ENCODE measurements at regions not wholly inside any gene's neighbourhood (a gene's known extent, or its start where the extent isn't known, plus 50 kb on each side); places are given as distances from the start of the nearest gene placed in this dataset.

GRCh38 chr12:79998554-79998953, 63.7 kb upstream of the PPP1R12A start:
- Histone ChIP-seq H3K4me3 (no peak overlapping the region), H4K20me1 (ENCODE audit: control insufficient read depth, insufficient read depth) (no peaks in the 10 kb centered on the region), H3K4me2 (ENCODE audit: control insufficient read depth, insufficient read depth) (no peak overlapping the region), H3K27ac (ENCODE audit: control insufficient read depth, insufficient read depth) (no peak overlapping the region), H3K4me1 (ENCODE audit: control insufficient read depth, insufficient read depth, low read length) (no peaks in the 10 kb centered on the region), H3K9ac (ENCODE audit: control insufficient read depth, insufficient read depth, low read length) (no peak overlapping the region), H3K79me2 (ENCODE audit: control insufficient read depth, insufficient read depth, low read length) (no peaks in the 10 kb centered on the region), H3K9me3 (replicated peaks; ENCODE audit: control insufficient read depth, insufficient read depth, low read length) (no peaks in the 10 kb centered on the region), H2AFZ (ENCODE audit: control insufficient read depth, low read depth, low read length) (no peak overlapping the region), H3K36me3 (ENCODE audit: control insufficient read depth in 2 of 2, insufficient read depth in 2 of 2, low read length in 1 of 2) (no peaks in the 10 kb centered on the region), H3K27me3 (replicated peaks in 1 of 2; ENCODE audit: control insufficient read depth in 2 of 2, insufficient read depth in 2 of 2, low read length in 1 of 2) (no peaks in the 10 kb centered on the region)
- SMC1A ChIA-PET (ENCODE audit: uncharacterized antibody, unreplicated experiment), result interaction anchor here (1.0 kb wide), 1 partner anchor 267 kb away, joined by 3 read pairs; no protein-coding TSS in a partner anchor
- CTCF ChIA-PET, result interaction anchor here (1.6 kb wide), 1 partner anchor 9 kb away, joined by 4 read pairs; no protein-coding TSS in a partner anchor
- no peak for FAIRE-seq
- DNase-seq (ENCODE audit: low read depth, low spot score), result no peak
- TF ChIP-seq BCLAF1 (IDR thresholded peaks at IDR 0.05) (no peak), SREBF1 (IDR thresholded peaks at IDR 0.05; ENCODE audit: low read length) (no peak), MYC (IDR thresholded peaks at IDR 0.05; ENCODE audit: insufficient read depth, insufficient read length, insufficient replicate concordance, low read length, severe bottlenecking) (no peak), TCF7 (IDR thresholded peaks at IDR 0.05; ENCODE audit: borderline replicate concordance) (no peak), RELA (IDR thresholded peaks at IDR 0.05; ENCODE audit: borderline replicate concordance, partially characterized antibody) (no peak), ZBTB40 (IDR thresholded peaks at IDR 0.05; ENCODE audit: borderline replicate concordance) (no peak), BHLHE40 (IDR thresholded peaks at IDR 0.05; ENCODE audit: borderline replicate concordance in 1 of 2, low read depth in 2 of 2, low read length in 1 of 2) (no peak), KLF5 (IDR thresholded peaks at IDR 0.05; ENCODE audit: partially characterized antibody) (no peak), CBFB (IDR thresholded peaks at IDR 0.05; ENCODE audit: low read depth) (no peak), SIX5 (IDR thresholded peaks at IDR 0.05; ENCODE audit: low read depth, low read length, severe bottlenecking) (no peak), CHD1 (IDR thresholded peaks at IDR 0.05; ENCODE audit: low read depth, low read length) (no peak)
- 94% methylated on average over 1 of the region's 1 CpG for WGBS (ENCODE audit: insufficient coverage, insufficient replicate concordance, low lambda C conversion rate, missing lambda C conversion rate)
- intact Hi-C loops (cut with micrococcal nuclease; ENCODE audit: unreplicated experiment) (loop anchor here (5.0 kb wide), 1 partner anchor 179 kb away; no protein-coding TSS in a partner anchor), in situ Hi-C loops (cut with MboI) (no loop called here)
- no TSS peak for BruUV-seq (replicated peaks)
- POLR2A ChIA-PET, result no interaction called here
- ATAC-seq, result no peak
- RAD21 ChIA-PET (ENCODE audit: unreplicated experiment), result no interaction called here

Measured in GM12878 (cell line).